22Rv1 (cell line): ENCODE measurements at regions not wholly inside any gene's neighbourhood (a gene's known extent, or its start where the extent isn't known, plus 50 kb on each side); places are given as distances from the start of the nearest gene placed in this dataset.

Source experiments
- ZFX ChIP-seq: fragments of 450-650 bp; IDR thresholded peaks from 2 replicates; pipeline ENCODE4 v1.6.1; 2017; ENCODE audit warnings: antibody characterized with exemption, borderline replicate concordance
- TF ChIP-seq, protein P1 (sequence below): fragments of 450-650 bp; IDR thresholded peaks from 2 replicates; pipeline ENCODE4 v1.5.1; 2017; ENCODE audit warnings: mild to moderate bottlenecking

DNA sequence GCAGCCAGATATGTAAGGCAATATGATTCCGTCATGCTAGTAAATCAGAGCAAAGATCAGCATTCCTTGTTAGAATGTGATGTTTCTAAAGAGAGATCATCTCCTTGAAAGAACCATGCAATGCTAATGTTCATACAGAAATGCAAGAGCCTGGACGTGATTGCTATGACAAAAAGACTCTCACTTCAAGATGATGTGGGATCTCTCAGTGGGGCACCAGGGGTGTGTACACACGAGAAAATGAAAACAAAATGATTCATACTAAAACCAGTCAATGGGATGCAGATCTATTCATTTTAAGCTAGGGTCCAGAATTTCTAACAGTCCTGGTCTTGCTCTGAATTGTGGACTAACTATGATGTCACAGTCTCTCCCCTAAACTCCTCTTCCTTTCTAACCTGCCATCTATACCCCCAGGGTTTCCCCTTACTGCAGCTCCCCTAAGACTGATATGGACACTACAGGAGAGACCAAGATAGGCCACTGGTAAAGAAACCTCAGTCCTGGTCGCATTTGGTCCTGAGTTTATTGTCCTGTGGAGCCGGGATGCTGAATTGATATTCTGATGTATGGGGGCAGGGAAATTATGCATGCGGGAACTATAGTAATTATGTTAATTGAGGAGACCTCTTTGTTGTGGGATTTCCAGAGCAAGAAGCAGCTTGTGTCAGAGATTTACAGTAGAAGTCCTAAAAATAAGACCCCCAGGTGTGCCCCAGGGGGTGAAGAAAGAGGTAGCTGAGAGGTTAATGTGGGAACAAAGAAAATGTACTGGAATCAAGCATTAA, 179.0 kb downstream of the PMP22 start:
- TF ChIP-seq, protein P1, sequence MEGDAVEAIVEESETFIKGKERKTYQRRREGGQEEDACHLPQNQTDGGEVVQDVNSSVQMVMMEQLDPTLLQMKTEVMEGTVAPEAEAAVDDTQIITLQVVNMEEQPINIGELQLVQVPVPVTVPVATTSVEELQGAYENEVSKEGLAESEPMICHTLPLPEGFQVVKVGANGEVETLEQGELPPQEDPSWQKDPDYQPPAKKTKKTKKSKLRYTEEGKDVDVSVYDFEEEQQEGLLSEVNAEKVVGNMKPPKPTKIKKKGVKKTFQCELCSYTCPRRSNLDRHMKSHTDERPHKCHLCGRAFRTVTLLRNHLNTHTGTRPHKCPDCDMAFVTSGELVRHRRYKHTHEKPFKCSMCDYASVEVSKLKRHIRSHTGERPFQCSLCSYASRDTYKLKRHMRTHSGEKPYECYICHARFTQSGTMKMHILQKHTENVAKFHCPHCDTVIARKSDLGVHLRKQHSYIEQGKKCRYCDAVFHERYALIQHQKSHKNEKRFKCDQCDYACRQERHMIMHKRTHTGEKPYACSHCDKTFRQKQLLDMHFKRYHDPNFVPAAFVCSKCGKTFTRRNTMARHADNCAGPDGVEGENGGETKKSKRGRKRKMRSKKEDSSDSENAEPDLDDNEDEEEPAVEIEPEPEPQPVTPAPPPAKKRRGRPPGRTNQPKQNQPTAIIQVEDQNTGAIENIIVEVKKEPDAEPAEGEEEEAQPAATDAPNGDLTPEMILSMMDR, result no peak
- TF ChIP-seq ZFX, result no peak
